ENCODE measurements at regions not wholly inside any gene's neighbourhood (a gene's known extent, or its start where the extent isn't known, plus 50 kb on each side); places are given as distances from the start of the nearest gene placed in this dataset.
A peak's percentile ranks its signal among the peaks of the same experiment; 100 is the strongest.

- WGBS, 3 donors: 80 to 90% (median 81%) methylated on average over 2 of the region's 2 CpGs
- TF ChIP-seq CTCF (IDR thresholded peaks at IDR 0.05): no peak
- Histone ChIP-seq H3K27me3 (ENCODE audit: insufficient read depth in 3 of 3, low read length in 2 of 3) (no peaks in the 10 kb centered on the region), H3K36me3 (ENCODE audit: insufficient read depth in 1 of 2, low read depth in 1 of 2) (no peaks in the 10 kb centered on the region), H3K9me3 (no peaks in the 10 kb centered on the region), H3K27ac (no peak overlapping the region), H3K4me3 (no peak overlapping the region), H3K4me1 (no peaks in the 10 kb centered on the region)
- DNase-seq (no peak), ATAC-seq (no peak)
- intact Hi-C loops (cut with DNase I): no loop called here
Measured at GRCh38 chr2:173835726-173836125, 129.4 kb downstream of the SP3 start.

- Histone ChIP-seq H3K4me3 (no peak overlapping the region), H3K9me3 (no peaks in the 10 kb centered on the region), H3K4me1 (no peaks in the 10 kb centered on the region), H3K27me3 (ENCODE audit: insufficient read depth in 3 of 3, low read length in 2 of 3) (peaks cover 0 to 3% (median 0%) of the 10 kb centered on the region in 3 donors), H3K36me3 (ENCODE audit: insufficient read depth in 1 of 2, low read depth in 1 of 2) (no peaks in the 10 kb centered on the region), H3K27ac (no peak overlapping the region)
- intact Hi-C loops (cut with DNase I): no loop called here
- TF ChIP-seq CTCF (IDR thresholded peaks at IDR 0.05): no peak
- DNase-seq (no peak), ATAC-seq (no peak)
Measured at GRCh38 chr2:173841110-173841509, 124.1 kb downstream of the SP3 start.

GRCh38 chr2:173843526-173843925, 121.6 kb downstream of the SP3 start:
- Histone ChIP-seq H3K27ac (no peak overlapping the region), H3K4me1 (no peaks in the 10 kb centered on the region), H3K4me3 (no peak overlapping the region), H3K9me3 (no peaks in the 10 kb centered on the region), H3K36me3 (ENCODE audit: insufficient read depth in 1 of 2, low read depth in 1 of 2) (no peaks in the 10 kb centered on the region), H3K27me3 (ENCODE audit: insufficient read depth in 3 of 3, low read length in 2 of 3) (peaks cover 0 to 9% (median 0%) of the 10 kb centered on the region in 3 donors)
- WGBS, 3 donors: 68 to 71% (median 68%) methylated on average over 6 of the region's 6 CpGs
- TF ChIP-seq CTCF (IDR thresholded peaks at IDR 0.05): no peak
- ATAC-seq (no peak), DNase-seq (no peak)
- intact Hi-C loops (cut with DNase I): no loop called here

DNA sequence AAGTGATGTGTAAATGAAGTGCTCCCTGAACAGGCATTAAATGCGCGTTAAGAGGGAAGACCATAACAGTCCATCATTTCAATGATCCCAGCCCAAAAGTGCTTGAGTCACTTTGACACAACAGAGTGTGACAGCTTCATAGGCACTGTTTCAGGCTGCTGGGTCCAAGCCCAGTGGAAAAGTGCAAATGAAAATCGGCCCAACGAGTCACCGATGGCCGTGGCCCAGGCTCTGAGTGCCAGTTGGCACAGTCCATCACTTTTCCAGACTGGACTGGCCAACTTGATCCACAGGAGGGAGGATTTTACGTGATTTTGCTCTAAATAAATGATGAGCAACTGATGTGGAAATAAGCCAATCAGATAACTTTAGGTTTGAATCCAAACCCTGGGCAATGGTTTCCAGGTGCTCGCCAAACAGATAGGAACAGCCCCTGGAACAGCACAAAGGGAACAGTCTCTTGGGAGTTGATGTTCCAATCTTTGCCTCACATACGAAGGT, 114.0 kb downstream of the SP3 start:
- ATAC-seq (peak in 3 of 4 donors; percentile 48 to 66 (median 62)), DNase-seq (peak; percentile 74 to 82)
- 21 to 30% (median 21%) methylated on average over 9 of the region's 9 CpGs for WGBS, 3 donors
- no peak overlapping the region for H3K4me3 ChIP-seq
- H3K4me1 ChIP-seq: peaks cover 10% of the 10 kb centered on the region
- peaks cover 0 to 5% (median 0%) of the 10 kb centered on the region in 3 donors for H3K27me3 ChIP-seq (ENCODE audit: insufficient read depth in 3 of 3, low read length in 2 of 3)
- no peaks in the 10 kb centered on the region for H3K9me3 ChIP-seq
- H3K27ac ChIP-seq: no peak overlapping the region
- no peak for TF ChIP-seq CTCF (IDR thresholded peaks at IDR 0.05)
- H3K36me3 ChIP-seq (ENCODE audit: insufficient read depth in 1 of 2, low read depth in 1 of 2): no peaks in the 10 kb centered on the region
- intact Hi-C loops (cut with DNase I): no loop called here

DNA sequence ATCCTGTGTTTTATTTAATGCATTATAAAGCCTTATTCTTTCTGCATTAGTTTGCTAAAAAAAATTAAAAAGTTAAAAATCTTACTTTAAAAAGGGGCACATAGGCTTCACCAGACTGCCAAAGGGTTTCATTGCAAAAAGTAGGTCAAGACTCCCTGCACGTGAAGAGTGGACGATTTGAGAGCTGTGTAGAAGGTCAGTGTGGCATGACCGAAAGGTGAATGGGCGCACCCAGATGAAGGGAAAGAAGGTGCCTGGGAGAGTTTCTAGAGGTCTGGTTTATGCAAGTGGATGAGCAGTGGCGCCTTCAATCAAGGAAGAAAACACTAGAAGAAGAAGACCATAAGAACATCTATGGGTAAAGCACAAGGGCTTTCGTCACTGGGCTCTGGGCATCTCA, 111.0 kb downstream of the SP3 start:
- no peak overlapping the region for H3K27ac ChIP-seq
- 78 to 90% (median 81%) methylated on average over 5 to 6 of the region's 6 CpGs for WGBS, 3 donors
- intact Hi-C loops (cut with DNase I): no loop called here

More for the DNA sequence above, 111.0 kb downstream of the SP3 start:
- no peak overlapping the region for H3K4me3 ChIP-seq
- peaks cover 10% of the 10 kb centered on the region for H3K4me1 ChIP-seq
- H3K9me3 ChIP-seq: no peaks in the 10 kb centered on the region
- no peak for DNase-seq
- H3K36me3 ChIP-seq (ENCODE audit: insufficient read depth in 1 of 2, low read depth in 1 of 2): no peaks in the 10 kb centered on the region
- no peak for TF ChIP-seq CTCF (IDR thresholded peaks at IDR 0.05)
- no peak for ATAC-seq
- no peaks in the 10 kb centered on the region for H3K27me3 ChIP-seq (ENCODE audit: insufficient read depth in 3 of 3, low read length in 2 of 3)
